Effector memory CD4-positive, alpha-beta T cell (primary cell): ENCODE measurements at regions not wholly inside any gene's neighbourhood (a gene's known extent, or its start where the extent isn't known, plus 50 kb on each side); places are given as distances from the start of the nearest gene placed in this dataset.

Experiments used
- DNase-seq, 3 donors: peaks; one replicate each; pipeline ENCODE4 v3.0.0-alpha.2; 2020
- H3K27ac ChIP-seq: 2 replicates; pipeline ENCODE4 v1.7.0; 2013; ENCODE audit warnings: mild to moderate bottlenecking, low read length, moderate library complexity; ENCODE audit not compliant: insufficient read depth, poor library complexity, severe bottlenecking
- H3K27me3 ChIP-seq: replicated peaks from 2 replicates; pipeline ENCODE4 v1.7.0; 2013; ENCODE audit warnings: mild to moderate bottlenecking, low read length; ENCODE audit not compliant: insufficient read depth, control insufficient read depth, poor library complexity, severe bottlenecking
- H3K36me3 ChIP-seq: 2 replicates; pipeline ENCODE4 v1.7.0; 2013; ENCODE audit warnings: mild to moderate bottlenecking, low read length, moderate library complexity; ENCODE audit not compliant: control insufficient read depth, insufficient read depth
- H3K4me1 ChIP-seq: 2 replicates; pipeline ENCODE4 v1.7.0; 2013; ENCODE audit warnings: low read length, mild to moderate bottlenecking; ENCODE audit not compliant: control insufficient read depth, insufficient read depth, poor library complexity, severe bottlenecking
- H3K4me3 ChIP-seq: 2 replicates; pipeline ENCODE4 v1.7.0; 2013; ENCODE audit warnings: low read length, low read depth, mild to moderate bottlenecking; ENCODE audit not compliant: insufficient read depth, poor library complexity, severe bottlenecking
- H3K9me3 ChIP-seq: 2 replicates; pipeline ENCODE4 v1.7.0; 2013; ENCODE audit warnings: mild to moderate bottlenecking, low read length, moderate library complexity; ENCODE audit not compliant: control insufficient read depth

DNA sequence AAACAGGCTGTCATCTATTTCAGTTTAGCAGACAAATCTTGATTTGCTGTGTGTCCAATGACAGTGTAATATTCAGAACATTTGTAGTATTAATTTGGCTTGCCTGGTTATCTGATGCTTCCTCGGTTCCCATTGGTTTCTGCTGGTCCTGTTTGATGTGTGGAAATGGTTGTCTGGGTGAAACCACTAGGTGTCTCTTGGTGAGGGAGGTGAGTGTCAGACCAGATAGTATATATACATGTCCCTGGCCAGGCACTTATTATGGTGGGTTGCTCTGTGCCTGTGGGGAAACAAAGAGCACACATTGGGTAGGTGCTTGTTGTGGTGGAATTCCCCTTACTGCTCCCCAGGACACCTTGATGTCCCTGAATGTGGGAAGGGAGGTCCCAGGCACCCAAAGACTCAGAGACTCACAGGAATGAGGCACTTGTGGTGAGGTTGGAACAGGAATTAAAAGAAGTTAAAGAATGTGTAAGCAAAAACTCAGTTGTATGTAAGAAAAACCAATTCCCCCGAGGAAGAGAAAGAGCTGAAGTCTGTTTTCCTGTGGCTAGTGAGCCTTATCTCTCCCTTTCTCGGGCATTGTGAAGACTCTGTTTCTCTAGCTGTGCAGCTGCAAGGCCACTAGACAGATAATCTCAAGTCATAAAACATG is 1519.1 kb downstream of the BRINP3 start:
- no peak overlapping the region for H3K4me3 ChIP-seq
- no peaks in the 10 kb centered on the region for H3K36me3 ChIP-seq
- no peak overlapping the region for H3K27ac ChIP-seq
- no peak for DNase-seq
- H3K9me3 ChIP-seq = no peaks in the 10 kb centered on the region
- no peaks in the 10 kb centered on the region for H3K4me1 ChIP-seq
- H3K27me3 ChIP-seq = no peaks in the 10 kb centered on the region

DNA sequence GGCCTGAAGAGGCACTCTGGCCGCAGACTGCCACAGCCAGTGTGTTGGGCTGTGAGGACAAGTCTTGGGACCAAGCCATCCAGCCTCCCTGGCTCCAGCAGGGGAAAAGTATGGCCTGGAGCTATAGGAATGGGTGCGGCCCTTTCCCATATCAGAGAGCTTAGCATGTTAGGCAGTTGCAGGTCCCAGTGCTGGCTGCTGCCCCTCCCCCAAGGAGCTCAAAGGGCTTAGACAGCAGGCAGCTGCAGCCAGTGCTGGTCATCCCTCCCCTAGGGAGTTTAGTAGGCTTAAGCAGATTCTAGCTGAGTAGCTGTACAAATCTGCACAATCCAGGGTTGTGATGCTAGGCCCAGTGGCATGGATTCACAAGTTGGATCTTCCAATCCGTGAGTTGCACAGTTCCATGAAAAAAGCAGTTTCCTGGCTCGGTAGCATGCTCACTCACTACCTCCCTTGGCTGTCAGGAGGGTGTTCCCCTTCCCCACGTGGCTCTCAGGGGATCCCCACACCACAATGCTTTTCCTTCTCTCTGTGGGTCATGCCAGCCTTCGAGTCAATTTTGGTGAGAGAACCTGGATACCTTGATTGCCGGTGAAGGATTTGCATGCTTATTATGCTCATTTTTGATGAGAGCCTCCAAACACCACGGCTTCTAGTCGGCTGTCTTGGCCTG is 1490.8 kb downstream of the BRINP3 start:
- no peaks in the 10 kb centered on the region for H3K4me1 ChIP-seq
- H3K36me3 ChIP-seq = no peaks in the 10 kb centered on the region
- no peak for DNase-seq
- no peaks in the 10 kb centered on the region for H3K9me3 ChIP-seq
- H3K4me3 ChIP-seq = no peak overlapping the region
- H3K27me3 ChIP-seq = no peaks in the 10 kb centered on the region
- no peak overlapping the region for H3K27ac ChIP-seq

DNA sequence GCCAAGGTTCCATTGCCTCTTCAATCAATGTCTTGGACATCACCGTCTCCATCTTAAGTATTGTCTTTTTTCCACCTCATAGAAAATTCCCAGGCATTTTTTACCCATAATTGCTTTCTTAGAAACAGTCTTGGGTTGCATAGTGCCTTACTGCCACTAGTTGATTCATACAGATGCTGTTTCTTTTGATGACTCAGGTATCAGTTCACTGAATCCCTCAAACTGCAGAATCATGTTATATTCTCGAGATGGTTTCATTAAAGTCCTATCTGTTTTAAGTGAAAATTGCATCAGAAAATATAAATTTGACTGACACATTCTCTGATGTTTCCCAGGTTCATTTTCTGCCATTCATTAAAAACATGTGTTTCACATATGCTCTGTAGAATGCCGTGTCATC is 1489.1 kb downstream of the BRINP3 start:
- DNase-seq = no peak
- no peaks in the 10 kb centered on the region for H3K9me3 ChIP-seq
- no peaks in the 10 kb centered on the region for H3K4me1 ChIP-seq
- no peaks in the 10 kb centered on the region for H3K27me3 ChIP-seq
- no peak overlapping the region for H3K27ac ChIP-seq
- H3K36me3 ChIP-seq = no peaks in the 10 kb centered on the region
- no peak overlapping the region for H3K4me3 ChIP-seq

DNA sequence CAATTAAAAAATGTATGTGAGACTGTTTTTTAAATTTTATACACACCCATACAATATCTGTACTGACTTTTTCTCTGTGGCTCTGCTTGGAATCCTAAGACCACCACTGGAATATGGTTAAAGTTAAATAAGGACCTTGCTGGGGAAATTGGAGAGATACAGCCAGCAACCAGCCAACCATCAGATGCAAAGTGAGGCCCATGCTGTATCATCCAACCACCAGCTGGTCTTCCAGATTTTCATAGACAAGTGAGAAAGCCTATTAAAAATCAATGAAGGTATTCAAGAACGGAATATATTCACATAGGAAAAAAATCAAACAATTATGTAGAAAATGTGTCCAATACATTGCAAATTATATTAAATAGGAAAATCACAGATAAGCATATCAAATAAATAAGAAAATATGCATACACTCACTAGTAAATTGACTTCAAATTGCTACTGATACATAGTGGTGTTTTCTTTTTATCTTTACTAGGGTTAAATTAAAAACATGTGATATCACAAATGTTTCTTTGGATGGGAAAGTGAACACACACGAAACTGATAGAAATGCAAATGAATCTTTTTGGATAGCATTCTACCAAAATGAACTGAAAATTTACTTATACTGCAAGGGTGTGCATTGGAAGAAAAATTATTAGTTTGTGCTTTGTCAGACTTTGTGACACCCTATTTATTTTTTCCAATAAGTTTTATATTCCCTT is 1486.3 kb downstream of the BRINP3 start:
- H3K4me1 ChIP-seq = no peaks in the 10 kb centered on the region
- no peak for DNase-seq
- H3K27me3 ChIP-seq = no peaks in the 10 kb centered on the region
- H3K27ac ChIP-seq = no peak overlapping the region
- no peaks in the 10 kb centered on the region for H3K9me3 ChIP-seq
- no peak overlapping the region for H3K4me3 ChIP-seq
- no peaks in the 10 kb centered on the region for H3K36me3 ChIP-seq

DNA sequence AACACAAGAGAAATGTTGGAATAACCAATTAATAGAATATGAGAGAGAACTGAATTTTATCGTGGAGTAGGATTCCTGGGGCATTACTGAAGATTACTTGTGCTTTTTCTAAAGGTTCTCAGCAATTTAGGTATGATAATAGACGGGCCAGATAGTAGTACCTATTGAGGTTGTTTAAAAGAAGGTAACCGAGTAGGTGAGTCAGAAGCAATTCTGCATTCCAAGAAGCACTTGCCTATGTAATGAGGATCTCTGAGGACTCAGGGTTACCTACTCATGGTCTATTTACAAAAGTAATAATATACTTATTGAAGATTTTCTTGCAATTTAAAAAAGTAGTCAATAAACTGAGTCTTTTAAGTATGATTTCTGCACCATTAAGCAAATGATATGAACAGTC is 1469.8 kb downstream of the BRINP3 start:
- no peaks in the 10 kb centered on the region for H3K36me3 ChIP-seq
- DNase-seq = no peak
- no peaks in the 10 kb centered on the region for H3K27me3 ChIP-seq
- no peaks in the 10 kb centered on the region for H3K4me1 ChIP-seq
- no peaks in the 10 kb centered on the region for H3K9me3 ChIP-seq
- H3K27ac ChIP-seq = no peak overlapping the region
- no peak overlapping the region for H3K4me3 ChIP-seq

DNA sequence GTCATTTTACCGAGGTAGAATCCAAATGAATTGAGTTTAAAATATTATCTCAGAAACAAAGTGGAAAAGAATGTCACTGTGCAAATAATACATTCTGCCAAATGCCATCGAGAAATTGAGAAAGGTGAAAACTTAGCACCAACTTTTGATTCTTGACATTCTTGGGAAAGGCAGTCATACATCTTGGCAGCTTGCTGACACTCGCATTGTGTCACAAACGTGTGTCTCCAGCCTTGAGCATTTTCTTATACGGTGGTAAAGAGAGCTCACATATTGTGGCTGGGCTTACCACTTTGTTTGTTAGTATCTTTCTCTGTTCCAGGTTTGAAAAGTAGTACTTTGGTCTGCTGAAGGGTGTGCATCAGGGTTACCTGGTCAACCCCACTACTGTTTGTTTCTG is 1456.1 kb downstream of the BRINP3 start:
- Histone ChIP-seq H3K36me3 (no peaks in the 10 kb centered on the region), H3K4me3 (no peak overlapping the region)
- no peak for DNase-seq

DNA sequence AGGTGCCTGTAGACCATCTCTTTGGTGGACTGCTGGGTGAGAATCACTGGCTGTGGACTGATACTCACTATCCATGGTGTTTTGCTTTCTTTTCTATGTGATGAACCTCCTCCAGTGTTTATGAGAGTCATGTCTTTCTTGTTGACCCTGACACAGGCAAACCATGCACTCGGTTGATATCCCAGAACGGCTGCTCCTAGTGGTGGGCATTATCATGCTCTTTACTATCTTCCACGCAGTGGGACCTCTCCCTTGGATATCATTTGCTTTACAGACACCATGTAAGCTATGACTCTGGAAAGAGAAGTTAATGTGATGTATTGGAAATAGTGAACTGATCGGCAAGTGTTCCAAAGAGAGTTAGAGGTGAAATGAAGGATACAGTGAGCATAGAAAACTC is 1455.6 kb downstream of the BRINP3 start:
- H3K36me3 ChIP-seq = no peaks in the 10 kb centered on the region
- no peak overlapping the region for H3K4me3 ChIP-seq
- H3K9me3 ChIP-seq = no peaks in the 10 kb centered on the region
- H3K27me3 ChIP-seq = no peaks in the 10 kb centered on the region
- no peaks in the 10 kb centered on the region for H3K4me1 ChIP-seq
- no peak overlapping the region for H3K27ac ChIP-seq
- no peak for DNase-seq

More for the DNA sequence above, 1456.1 kb downstream of the BRINP3 start:
- no peaks in the 10 kb centered on the region for H3K27me3 ChIP-seq
- H3K4me1 ChIP-seq = no peaks in the 10 kb centered on the region
- H3K9me3 ChIP-seq = no peaks in the 10 kb centered on the region
- H3K27ac ChIP-seq = no peak overlapping the region

DNA sequence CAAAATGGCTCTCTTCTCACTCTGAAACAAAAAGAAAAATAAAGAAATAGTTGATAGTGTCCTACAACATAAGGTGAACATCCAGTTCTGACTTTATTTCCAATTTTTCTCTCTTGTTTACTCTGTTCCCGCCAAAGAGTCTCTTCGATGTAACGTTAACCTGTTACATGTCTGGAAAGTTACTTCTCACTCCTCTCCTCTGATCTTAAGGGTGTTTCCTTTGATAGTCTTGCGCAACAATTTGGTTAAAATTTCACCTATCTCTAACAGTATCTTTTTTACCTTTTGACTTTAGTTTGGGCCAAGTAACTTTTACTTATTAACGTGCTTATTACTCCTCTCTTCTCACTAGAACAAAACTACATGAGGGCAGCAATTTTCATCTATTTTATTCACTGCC is 1450.2 kb downstream of the BRINP3 start:
- no peak overlapping the region for H3K4me3 ChIP-seq
- no peaks in the 10 kb centered on the region for H3K36me3 ChIP-seq
- DNase-seq = no peak
- H3K27ac ChIP-seq = no peak overlapping the region
- no peaks in the 10 kb centered on the region for H3K27me3 ChIP-seq
- no peaks in the 10 kb centered on the region for H3K4me1 ChIP-seq
- H3K9me3 ChIP-seq = no peaks in the 10 kb centered on the region

DNA sequence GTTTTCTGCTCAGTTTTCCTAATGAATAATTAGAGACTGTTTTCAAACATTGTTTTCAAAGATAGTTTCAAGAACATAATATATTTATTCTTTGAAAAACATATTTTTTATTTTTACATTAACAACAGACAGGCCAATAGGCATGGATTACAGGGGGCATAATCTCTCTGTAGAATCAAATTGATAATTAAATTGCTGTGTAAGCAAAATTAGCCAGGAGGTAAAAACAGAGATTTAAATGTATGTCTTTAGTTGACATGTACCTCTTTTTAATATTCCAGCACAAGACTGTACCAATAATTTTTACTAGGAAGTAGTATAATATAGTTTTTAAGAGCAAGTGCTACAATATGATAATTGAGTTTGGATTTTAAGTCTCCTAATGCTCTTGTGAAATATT is 1444.5 kb downstream of the BRINP3 start:
- Histone ChIP-seq H3K27me3 (no peaks in the 10 kb centered on the region), H3K4me3 (no peak overlapping the region), H3K4me1 (no peaks in the 10 kb centered on the region), H3K27ac (no peak overlapping the region), H3K36me3 (no peaks in the 10 kb centered on the region), H3K9me3 (no peaks in the 10 kb centered on the region)
- no peak for DNase-seq

DNA sequence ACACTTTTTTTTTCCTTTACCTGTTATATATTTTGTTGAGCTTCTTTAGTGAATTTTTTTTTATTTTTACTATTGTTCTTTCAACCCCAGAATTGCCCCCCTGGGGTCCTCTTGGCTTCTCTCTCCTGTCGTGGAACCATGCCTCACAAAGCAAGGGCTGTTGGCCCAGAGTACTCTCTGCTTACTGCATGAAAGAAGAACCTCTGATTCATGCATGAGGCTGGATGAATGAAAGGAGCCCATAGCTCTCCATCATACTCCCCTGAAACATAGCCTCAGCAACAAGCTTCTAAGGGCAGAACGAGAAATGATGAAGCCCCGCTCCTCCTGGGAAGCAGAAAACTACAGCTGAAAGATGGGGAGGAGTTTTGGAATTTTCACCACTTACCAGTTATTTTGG is 1441.0 kb downstream of the BRINP3 start:
- no peak overlapping the region for H3K4me3 ChIP-seq
- no peak overlapping the region for H3K27ac ChIP-seq
- no peaks in the 10 kb centered on the region for H3K36me3 ChIP-seq
- no peaks in the 10 kb centered on the region for H3K9me3 ChIP-seq
- H3K27me3 ChIP-seq = no peaks in the 10 kb centered on the region
- H3K4me1 ChIP-seq = no peaks in the 10 kb centered on the region
- no peak for DNase-seq
